ENCODE measurements at regions not wholly inside any gene's neighbourhood (a gene's known extent, or its start where the extent isn't known, plus 50 kb on each side); places are given as distances from the start of the nearest gene placed in this dataset.

DNA sequence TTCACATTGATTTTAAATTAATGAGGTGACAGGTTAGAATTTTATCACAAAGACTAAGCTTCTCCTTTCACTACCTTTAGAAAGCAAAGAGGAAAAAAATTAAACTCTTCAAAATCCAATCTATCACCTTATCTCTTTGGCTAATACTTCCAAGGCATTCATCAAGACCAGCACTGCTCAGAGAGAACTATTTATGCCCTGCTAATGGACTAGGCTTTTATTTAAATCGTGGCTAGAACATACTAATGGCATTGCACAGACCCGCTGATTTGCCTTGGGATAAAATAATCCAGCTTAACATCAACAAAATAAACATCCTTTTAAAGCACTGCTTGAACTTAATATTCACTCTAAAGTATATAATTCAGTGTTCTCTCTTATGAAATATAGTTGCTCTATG, 880.4 kb downstream of the HACE1 start:
- no peaks in the 10 kb centered on the region for H3K4me1 ChIP-seq (ENCODE audit: control insufficient read depth, extremely low read depth, insufficient read depth, low read length)
- ChIA-PET POLR2A (no interaction called here), CTCF (no interaction called here)
- H3K79me2 ChIP-seq (ENCODE audit: control insufficient read depth, insufficient read depth, low read length) = no peaks in the 10 kb centered on the region
- no peak overlapping the region for H3K4me2 ChIP-seq (ENCODE audit: insufficient read depth, low read length)
- dilution Hi-C loops (cut with MboI; ENCODE audit: extremely low pct_ligation_motif_present, low sequenced_read_pairs) = no loop called here
- no TSS peak for BruUV-seq (replicated peaks)
- intact Hi-C loops (cut with micrococcal nuclease) = no loop called here
- H4K20me1 ChIP-seq (replicated peaks; ENCODE audit: control insufficient read depth, extremely low read depth, insufficient read depth, low read length) = no peaks in the 10 kb centered on the region
- H3K27me3 ChIP-seq (ENCODE audit: control insufficient read depth in 2 of 2, insufficient read depth in 2 of 2, low read length in 2 of 2) = no peaks in the 10 kb centered on the region
- H3K27ac ChIP-seq (ENCODE audit: insufficient read depth, low read depth, low read length) = no peak overlapping the region
- H3K9me3 ChIP-seq (replicated peaks; ENCODE audit: control insufficient read depth, insufficient read depth, low read length) = no peaks in the 10 kb centered on the region
- H3K9me1 ChIP-seq (replicated peaks; ENCODE audit: control insufficient read depth, extremely low read depth, insufficient read depth, low read length) = no peaks in the 10 kb centered on the region
- DNase-seq (ENCODE audit: low read depth, low spot score) (no peak), FAIRE-seq (no peak)
- H2AFZ ChIP-seq (ENCODE audit: low read depth, low read length) = no peak overlapping the region
- H3K9ac ChIP-seq (replicated peaks; ENCODE audit: extremely low read depth, insufficient read depth, low read length) = no peak overlapping the region
- H3K36me3 ChIP-seq (ENCODE audit: control insufficient read depth in 2 of 2, extremely low read depth in 1 of 2, insufficient read depth in 2 of 2, low read length in 2 of 2) = no peaks in the 10 kb centered on the region
- H3K4me3 ChIP-seq (replicated peaks in 1 of 3; ENCODE audit: insufficient read depth in 1 of 3, low read depth in 1 of 3, low read length in 3 of 3) = no peak overlapping the region
- TF ChIP-seq JUN (IDR thresholded peaks at IDR 0.05; ENCODE audit: borderline replicate concordance, insufficient read depth, insufficient read length, low read depth) = no peak
- TF ChIP-seq, protein P1, sequence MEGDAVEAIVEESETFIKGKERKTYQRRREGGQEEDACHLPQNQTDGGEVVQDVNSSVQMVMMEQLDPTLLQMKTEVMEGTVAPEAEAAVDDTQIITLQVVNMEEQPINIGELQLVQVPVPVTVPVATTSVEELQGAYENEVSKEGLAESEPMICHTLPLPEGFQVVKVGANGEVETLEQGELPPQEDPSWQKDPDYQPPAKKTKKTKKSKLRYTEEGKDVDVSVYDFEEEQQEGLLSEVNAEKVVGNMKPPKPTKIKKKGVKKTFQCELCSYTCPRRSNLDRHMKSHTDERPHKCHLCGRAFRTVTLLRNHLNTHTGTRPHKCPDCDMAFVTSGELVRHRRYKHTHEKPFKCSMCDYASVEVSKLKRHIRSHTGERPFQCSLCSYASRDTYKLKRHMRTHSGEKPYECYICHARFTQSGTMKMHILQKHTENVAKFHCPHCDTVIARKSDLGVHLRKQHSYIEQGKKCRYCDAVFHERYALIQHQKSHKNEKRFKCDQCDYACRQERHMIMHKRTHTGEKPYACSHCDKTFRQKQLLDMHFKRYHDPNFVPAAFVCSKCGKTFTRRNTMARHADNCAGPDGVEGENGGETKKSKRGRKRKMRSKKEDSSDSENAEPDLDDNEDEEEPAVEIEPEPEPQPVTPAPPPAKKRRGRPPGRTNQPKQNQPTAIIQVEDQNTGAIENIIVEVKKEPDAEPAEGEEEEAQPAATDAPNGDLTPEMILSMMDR (IDR thresholded peaks at IDR 0.05; ENCODE audit: extremely low read depth in 1 of 2, insufficient read depth in 1 of 2, low read depth in 1 of 2, low read length in 2 of 2) = no peak
- TF ChIP-seq, protein P2, sequence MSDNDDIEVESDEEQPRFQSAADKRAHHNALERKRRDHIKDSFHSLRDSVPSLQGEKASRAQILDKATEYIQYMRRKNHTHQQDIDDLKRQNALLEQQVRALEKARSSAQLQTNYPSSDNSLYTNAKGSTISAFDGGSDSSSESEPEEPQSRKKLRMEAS (IDR thresholded peaks at IDR 0.05; ENCODE audit: insufficient read depth, insufficient read length) = no peak
- TF ChIP-seq POLR2AphosphoS5 (IDR thresholded peaks at IDR 0.05; ENCODE audit: insufficient read depth, low read depth, low read length) = no peak
- TF ChIP-seq POLR2A (IDR thresholded peaks at IDR 0.05; ENCODE audit: low read depth, low read length) = no peak
- TF ChIP-seq FOS (IDR thresholded peaks at IDR 0.05; ENCODE audit: borderline replicate concordance, insufficient read depth, low read length) = no peak
- TF ChIP-seq GATA2 (IDR thresholded peaks at IDR 0.05; ENCODE audit: insufficient read depth, insufficient read length, low read depth, low read length) = no peak
- TF ChIP-seq EZH2 (IDR thresholded peaks at IDR 0.05; ENCODE audit: borderline replicate concordance, low read depth, low read length, severe bottlenecking) = no peak
- TF ChIP-seq MYC (IDR thresholded peaks at IDR 0.05; ENCODE audit: low read depth, low read length) = no peak

Data from endothelial cell of umbilical vein (primary cell).